Brain microvascular endothelial cell (primary cell): ENCODE measurements at regions not wholly inside any gene's neighbourhood (a gene's known extent, or its start where the extent isn't known, plus 50 kb on each side); places are given as distances from the start of the nearest gene placed in this dataset.

Source experiments
- DNase-seq: peaks from one replicate; pipeline ENCODE4 v3.0.0-alpha.2; 2020
- H3K27ac ChIP-seq: fragments of 250-450 bp; sonication (Bioruptor Pico); 2 replicates; pipeline ENCODE4 v1.5.1; 2020; ENCODE audit warnings: mild to moderate bottlenecking, moderate library complexity
- H3K27me3 ChIP-seq: fragments of 250-450 bp; sonication (Bioruptor Pico); replicated peaks from 2 replicates; pipeline ENCODE4 v1.5.1; 2020; ENCODE audit warnings: mild to moderate bottlenecking
- H3K36me3 ChIP-seq: fragments of 250-450 bp; sonication (Bioruptor Pico); replicated peaks from 2 replicates; pipeline ENCODE4 v1.5.1; 2020; ENCODE audit warnings: mild to moderate bottlenecking
- H3K4me3 ChIP-seq: 2 replicates; pipeline ENCODE4 v1.5.1; 2011; ENCODE audit warnings: low read depth, mild to moderate bottlenecking, control low read depth, low read length, moderate library complexity
- in situ Hi-C: cut with HindIII; loops from 2 replicates; pipeline ENCODE4 v1.10.0; 2017; ENCODE audit warnings: low sequenced_read_pairs, low pct_ligation_motif_present
- TF ChIP-seq, protein P1 (sequence below): IDR thresholded peaks from 2 replicates; pipeline ENCODE4 v1.5.1; 2011; ENCODE audit warnings: low read depth, mild to moderate bottlenecking, moderate library complexity, low read length, control low read depth, inconsistent platforms; ENCODE audit errors: missing control alignments

DNA sequence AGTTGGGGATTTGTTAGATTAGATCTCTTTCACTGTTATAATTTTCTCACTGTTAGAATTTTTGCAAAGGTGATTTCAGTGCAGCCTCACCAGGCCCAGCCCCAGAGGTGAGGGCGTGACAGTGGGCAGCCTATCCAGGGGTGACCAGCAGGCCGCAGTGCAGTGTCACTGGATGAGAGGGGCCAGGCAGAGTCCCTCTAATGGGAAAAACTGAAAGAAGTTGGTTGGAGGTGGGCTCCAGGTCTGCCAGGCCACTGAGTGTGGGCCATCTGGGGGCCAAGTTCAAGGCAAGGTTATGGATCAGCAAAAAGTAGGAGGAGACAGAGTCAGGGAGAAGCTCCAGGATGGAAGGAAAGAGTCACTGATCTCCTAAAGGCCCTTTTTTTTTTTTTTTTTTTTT, 90.5 kb upstream of the SDK1 start:
- no peak for DNase-seq
- H3K36me3 ChIP-seq: no peaks in the 10 kb centered on the region

DNA sequence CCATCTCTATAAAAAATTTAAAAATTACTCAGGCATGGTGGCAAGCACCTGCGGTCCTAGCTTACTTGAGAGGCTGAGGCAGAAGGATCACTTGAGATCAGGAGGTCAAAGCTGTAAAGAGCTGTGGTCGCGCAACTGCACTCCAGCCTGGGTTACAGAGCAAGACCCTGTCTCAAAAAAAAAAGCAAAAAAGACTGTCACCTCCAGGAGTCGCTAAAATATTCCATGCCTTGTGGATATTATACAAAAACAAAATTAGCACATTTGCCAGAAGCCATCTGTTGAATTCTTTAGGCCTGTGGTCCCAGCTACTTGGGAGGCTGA, 87.0 kb upstream of the SDK1 start:
- TF ChIP-seq, protein P1, sequence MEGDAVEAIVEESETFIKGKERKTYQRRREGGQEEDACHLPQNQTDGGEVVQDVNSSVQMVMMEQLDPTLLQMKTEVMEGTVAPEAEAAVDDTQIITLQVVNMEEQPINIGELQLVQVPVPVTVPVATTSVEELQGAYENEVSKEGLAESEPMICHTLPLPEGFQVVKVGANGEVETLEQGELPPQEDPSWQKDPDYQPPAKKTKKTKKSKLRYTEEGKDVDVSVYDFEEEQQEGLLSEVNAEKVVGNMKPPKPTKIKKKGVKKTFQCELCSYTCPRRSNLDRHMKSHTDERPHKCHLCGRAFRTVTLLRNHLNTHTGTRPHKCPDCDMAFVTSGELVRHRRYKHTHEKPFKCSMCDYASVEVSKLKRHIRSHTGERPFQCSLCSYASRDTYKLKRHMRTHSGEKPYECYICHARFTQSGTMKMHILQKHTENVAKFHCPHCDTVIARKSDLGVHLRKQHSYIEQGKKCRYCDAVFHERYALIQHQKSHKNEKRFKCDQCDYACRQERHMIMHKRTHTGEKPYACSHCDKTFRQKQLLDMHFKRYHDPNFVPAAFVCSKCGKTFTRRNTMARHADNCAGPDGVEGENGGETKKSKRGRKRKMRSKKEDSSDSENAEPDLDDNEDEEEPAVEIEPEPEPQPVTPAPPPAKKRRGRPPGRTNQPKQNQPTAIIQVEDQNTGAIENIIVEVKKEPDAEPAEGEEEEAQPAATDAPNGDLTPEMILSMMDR: no peak
- DNase-seq: no peak
- in situ Hi-C loops: no loop called here

More for the DNA sequence above, 90.5 kb upstream of the SDK1 start:
- in situ Hi-C loops: no loop called here
- Histone ChIP-seq H3K4me3 (no peak overlapping the region), H3K27me3 (no peaks in the 10 kb centered on the region), H3K27ac (no peak overlapping the region)
- TF ChIP-seq, protein P1: peak; percentile 25

DNA sequence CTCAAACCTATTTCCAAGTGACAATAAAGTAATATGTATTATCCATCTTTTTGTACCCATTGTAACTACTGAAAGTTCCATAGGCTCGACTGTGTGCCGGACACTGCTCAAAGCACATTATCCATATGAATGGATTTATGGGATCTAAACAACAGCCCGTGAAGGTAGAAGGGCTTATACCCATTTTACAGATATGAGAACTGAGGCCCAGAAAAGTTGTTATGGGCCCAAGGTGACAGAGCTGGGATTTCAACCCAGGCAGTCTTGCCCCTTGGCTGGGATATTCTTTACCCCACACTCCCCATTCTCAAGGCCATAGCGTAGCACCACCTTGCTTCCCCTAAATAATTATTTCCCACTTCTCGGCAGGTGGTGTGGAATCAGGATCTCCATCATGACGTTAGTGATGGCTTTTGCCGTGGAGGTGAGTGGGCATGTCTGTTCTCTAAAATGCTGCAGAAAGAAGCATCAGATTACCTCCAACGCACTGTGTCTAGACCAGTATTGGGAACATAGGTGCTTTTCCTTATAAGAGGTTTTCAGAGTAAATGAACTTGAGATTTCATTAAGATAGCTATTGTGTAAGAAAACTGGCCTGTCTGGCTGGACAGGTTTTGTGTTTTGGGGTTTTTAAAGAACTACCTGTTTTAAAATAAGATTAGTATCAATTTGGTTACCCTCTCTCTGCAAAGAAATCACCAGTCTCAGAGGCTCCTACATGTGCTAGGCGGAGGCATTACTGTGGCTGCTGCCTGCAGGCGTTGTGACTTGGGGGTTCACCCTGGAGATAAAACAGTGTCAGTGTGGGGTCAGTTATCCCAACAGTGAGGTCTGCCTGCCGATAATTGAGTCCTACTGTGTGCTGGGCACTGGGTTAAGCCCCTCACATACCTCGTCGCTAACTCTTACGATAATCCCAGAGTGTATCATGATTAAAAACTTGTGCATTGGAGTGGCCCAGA, 85.1 kb upstream of the SDK1 start:
- in situ Hi-C loops: no loop called here
- Histone ChIP-seq H3K4me3 (no peak overlapping the region), H3K36me3 (no peaks in the 10 kb centered on the region), H3K27me3 (peaks cover 11% of the 10 kb centered on the region), H3K27ac (no peak overlapping the region)
- TF ChIP-seq, protein P1: no peak
- DNase-seq: no peak

More for the DNA sequence above, 87.0 kb upstream of the SDK1 start:
- no peaks in the 10 kb centered on the region for H3K36me3 ChIP-seq
- no peak overlapping the region for H3K27ac ChIP-seq
- H3K4me3 ChIP-seq: no peak overlapping the region
- peaks cover 9% of the 10 kb centered on the region for H3K27me3 ChIP-seq

DNA sequence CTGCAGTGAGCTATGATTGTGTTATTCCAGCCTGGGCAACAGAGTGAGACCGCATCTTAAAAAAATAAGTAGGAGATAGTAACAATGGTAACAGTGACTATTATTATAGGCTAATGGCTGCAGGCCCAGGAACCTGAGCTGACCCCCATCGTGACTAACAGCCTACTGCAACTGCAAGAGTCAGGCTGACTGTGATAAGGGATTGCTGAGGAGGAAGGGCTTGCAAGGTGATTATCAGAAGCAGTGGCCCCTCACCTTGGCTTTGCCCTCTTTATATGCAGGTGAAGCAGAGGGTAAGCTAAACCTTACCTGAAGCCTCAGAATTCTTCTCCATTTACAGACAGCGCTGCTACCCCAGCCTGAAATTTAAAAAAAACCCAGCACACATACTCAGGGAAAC, 83.9 kb upstream of the SDK1 start:
- TF ChIP-seq, protein P1: no peak
- peak; percentile 89 for DNase-seq
- in situ Hi-C loops: no loop called here

DNA sequence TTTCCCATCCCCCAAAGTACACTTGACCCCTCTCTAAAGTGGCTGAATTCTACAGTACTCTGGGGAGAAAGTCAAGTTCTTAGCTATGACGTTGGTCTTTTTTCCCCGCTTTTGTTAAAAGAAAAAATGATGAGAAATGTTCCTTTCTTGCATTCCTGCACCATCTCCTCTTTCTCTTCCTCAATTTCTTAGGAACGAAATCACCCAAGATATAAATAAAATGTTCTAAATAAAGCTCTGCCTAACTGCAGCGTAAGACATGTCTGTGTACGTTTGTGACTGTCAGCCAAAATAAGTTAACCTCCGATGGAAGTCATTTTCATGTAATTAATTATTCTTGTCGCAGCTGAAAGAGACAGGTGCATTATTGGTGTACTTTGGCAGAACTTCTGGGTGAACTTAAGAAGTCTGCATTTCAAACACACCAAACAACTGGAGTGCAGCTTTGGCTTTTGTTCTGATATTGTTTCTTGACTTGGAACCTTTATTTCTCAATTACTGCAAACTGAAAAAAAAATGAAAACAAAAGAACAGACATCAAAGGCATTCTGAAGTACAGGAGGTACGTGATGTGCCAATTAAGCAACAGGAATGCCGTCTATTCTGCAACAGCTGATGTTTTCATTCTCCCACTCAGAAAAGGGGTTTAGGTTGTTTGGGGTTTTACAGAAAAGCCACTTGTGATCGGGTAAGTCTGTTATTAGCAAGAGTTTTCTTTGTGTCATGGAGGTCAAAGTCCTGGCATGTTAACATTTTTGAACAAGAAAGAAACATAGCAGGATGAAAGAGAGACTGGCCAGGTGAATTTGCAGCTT, 82.4 kb upstream of the SDK1 start:
- peaks cover 11% of the 10 kb centered on the region for H3K27me3 ChIP-seq
- no peak overlapping the region for H3K4me3 ChIP-seq
- TF ChIP-seq, protein P1: no peak
- in situ Hi-C loops: no loop called here
- no peaks in the 10 kb centered on the region for H3K36me3 ChIP-seq
- no peak overlapping the region for H3K27ac ChIP-seq
- DNase-seq: no peak

More for the DNA sequence above, 83.9 kb upstream of the SDK1 start:
- Histone ChIP-seq H3K27ac (no peak overlapping the region), H3K4me3 (no peak overlapping the region), H3K36me3 (no peaks in the 10 kb centered on the region), H3K27me3 (peaks cover 11% of the 10 kb centered on the region)
